WTC11 (cell line): ENCODE measurements at regions not wholly inside any gene's neighbourhood (a gene's known extent, or its start where the extent isn't known, plus 50 kb on each side); places are given as distances from the start of the nearest gene placed in this dataset.

Experiments
- ATAC-seq: fragments of 200-7000 bp; cut with Tn5 transposase; 2 replicates; pipeline ENCODE4 v1.10.0; 2021; ENCODE audit warnings: mild to moderate bottlenecking, moderate library complexity
- CTCF ChIA-PET: fragments of 300-600 bp; sonication (Branson Sonifier 250); formaldehyde crosslinking; loops from one replicate; lab custom pipeline; 2021; ENCODE audit warnings: antibody characterized with exemption; lab: Charles Lee
- POLR2A ChIA-PET: fragments of 350-600 bp; sonication (Branson Sonifier 250); formaldehyde crosslinking; loops from one replicate; lab custom pipeline; 2021; ENCODE audit warnings: antibody characterized with exemption; lab: Charles Lee
- DNase-seq: peaks from one replicate; pipeline ENCODE4 v3.0.0; 2021; ENCODE audit warnings: low spot score
- H3K27ac Mint-ChIP-seq: 2 replicates; pipeline ENCODE4 v1.8.0; 2021; ENCODE audit warnings: mixed read lengths
- H3K27me3 Mint-ChIP-seq: 2 replicates; pipeline ENCODE4 v1.8.0; 2021; ENCODE audit warnings: low read depth, mild to moderate bottlenecking, moderate library complexity, mixed read lengths
- H3K36me3 Mint-ChIP-seq: 2 replicates; pipeline ENCODE4 v1.8.0; 2021; ENCODE audit warnings: mixed read lengths
- H3K4me1 Mint-ChIP-seq: 2 replicates; pipeline ENCODE4 v1.8.0; 2022; ENCODE audit warnings: mixed read lengths
- H3K4me3 Mint-ChIP-seq: 2 replicates; pipeline ENCODE4 v1.8.0; 2021; ENCODE audit warnings: mild to moderate bottlenecking, moderate library complexity, mixed read lengths
- H3K9me3 Mint-ChIP-seq: 2 replicates; pipeline ENCODE4 v1.8.0; 2021; ENCODE audit warnings: mixed read lengths
- ATF3 ChIP-seq: sonication (generic); formaldehyde crosslinking; conservative IDR thresholded peaks from 2 replicates; pipeline ENCODE4 v1.8.1; 2022; ENCODE audit warnings: mild to moderate bottlenecking, missing genetic modification reagents
- ATF6 ChIP-seq: sonication (generic); formaldehyde crosslinking; IDR thresholded peaks from 2 replicates; pipeline ENCODE4 v1.8.1; 2023; ENCODE audit warnings: mild to moderate bottlenecking, missing genetic modification reagents
- CTCF ChIP-seq: fragments of 200-600 bp; IDR thresholded peaks from 2 replicates; pipeline ENCODE4 v1.8.0; 2022; ENCODE audit warnings: antibody characterized with exemption
- E2F4 ChIP-seq: sonication (generic); formaldehyde crosslinking; IDR thresholded peaks from 2 replicates; pipeline ENCODE4 v1.8.1; 2022; ENCODE audit warnings: low read depth, mild to moderate bottlenecking, moderate library complexity, missing genetic modification reagents, borderline replicate concordance
- ERG ChIP-seq: fragments of 250-450 bp; sonication (Bioruptor Pico); IDR thresholded peaks from 2 replicates; pipeline ENCODE4 v1.8.0; 2021; ENCODE audit warnings: mild to moderate bottlenecking
- FOXJ3 ChIP-seq: sonication (generic); formaldehyde crosslinking; IDR thresholded peaks from 2 replicates; pipeline ENCODE4 v1.9.0; 2021; ENCODE audit warnings: missing genetic modification reagents, mild to moderate bottlenecking, borderline replicate concordance
- GTF2I ChIP-seq: fragments of 250-450 bp; sonication (Bioruptor Pico); conservative IDR thresholded peaks from 2 replicates; pipeline ENCODE4 v1.4.0; 2021; ENCODE audit warnings: mild to moderate bottlenecking
- HMGXB4 ChIP-seq: sonication (generic); formaldehyde crosslinking; IDR thresholded peaks from 2 replicates; pipeline ENCODE4 v1.8.1; 2023; ENCODE audit warnings: mild to moderate bottlenecking, moderate library complexity, missing genetic modification reagents
- JAZF1 ChIP-seq: fragments of 250-450 bp; sonication (Bioruptor Pico); IDR thresholded peaks from 2 replicates; pipeline ENCODE4 v1.9.0; 2021; ENCODE audit warnings: moderate library complexity, mild to moderate bottlenecking, inconsistent platforms
- MXD4 ChIP-seq: fragments of 250-450 bp; sonication (Bioruptor Pico); IDR thresholded peaks from 2 replicates; pipeline ENCODE4 v1.8.0; 2021; ENCODE audit warnings: mild to moderate bottlenecking, moderate library complexity, borderline replicate concordance
- MYBL2 ChIP-seq: sonication (generic); formaldehyde crosslinking; IDR thresholded peaks from 2 replicates; pipeline ENCODE4 v1.8.1; 2023; ENCODE audit warnings: mild to moderate bottlenecking, moderate library complexity, missing genetic modification reagents
- NFE2L1 ChIP-seq: sonication (generic); formaldehyde crosslinking; IDR thresholded peaks from 2 replicates; pipeline ENCODE4 v1.8.1; 2023; ENCODE audit warnings: missing genetic modification reagents
- OVOL2 ChIP-seq: fragments of 250-450 bp; sonication (Bioruptor Pico); IDR thresholded peaks from 2 replicates; pipeline ENCODE4 v1.9.0; 2021; ENCODE audit warnings: mild to moderate bottlenecking, borderline replicate concordance
- SP1 ChIP-seq: sonication (generic); formaldehyde crosslinking; conservative IDR thresholded peaks from 2 replicates; pipeline ENCODE4 v1.8.1; 2022; ENCODE audit warnings: missing genetic modification reagents
- TCF7 ChIP-seq: sonication (generic); formaldehyde crosslinking; IDR thresholded peaks from 2 replicates; pipeline ENCODE4 v1.8.0; 2022; ENCODE audit warnings: mild to moderate bottlenecking, low read depth, missing genetic modification reagents, moderate library complexity
- TEAD1 ChIP-seq: sonication (generic); formaldehyde crosslinking; IDR thresholded peaks from 2 replicates; pipeline ENCODE4 v1.8.0; 2022; ENCODE audit warnings: mild to moderate bottlenecking, missing genetic modification reagents
- TEAD4 ChIP-seq: sonication (generic); formaldehyde crosslinking; IDR thresholded peaks from 2 replicates; pipeline ENCODE4 v1.8.0; 2022; ENCODE audit warnings: mild to moderate bottlenecking, missing genetic modification reagents
- ZBTB21 ChIP-seq: sonication (generic); formaldehyde crosslinking; IDR thresholded peaks from 2 replicates; pipeline ENCODE4 v1.8.1; 2023; ENCODE audit warnings: mild to moderate bottlenecking, missing genetic modification reagents, borderline replicate concordance
- ZNF138 ChIP-seq: sonication (generic); formaldehyde crosslinking; conservative IDR thresholded peaks from 2 replicates; pipeline ENCODE4 v1.8.1; 2022; ENCODE audit warnings: mild to moderate bottlenecking, moderate library complexity, missing genetic modification reagents
- ZNF317 ChIP-seq: sonication (generic); formaldehyde crosslinking; IDR thresholded peaks from 2 replicates; pipeline ENCODE4 v1.8.1; 2023; ENCODE audit warnings: low read depth, mild to moderate bottlenecking, moderate library complexity, missing genetic modification reagents, borderline replicate concordance
- ZNF396 ChIP-seq: fragments of 250-450 bp; sonication (Bioruptor Pico); IDR thresholded peaks from 2 replicates; pipeline ENCODE4 v1.8.0; 2021; ENCODE audit warnings: mild to moderate bottlenecking, moderate library complexity, borderline replicate concordance
- ZNF416 ChIP-seq: fragments of 250-450 bp; sonication (Bioruptor Pico); IDR thresholded peaks from 2 replicates; pipeline ENCODE4 v1.9.0; 2021; ENCODE audit warnings: mild to moderate bottlenecking, inconsistent platforms

GRCh38 chr2:145739681-145740080, 1219.8 kb upstream of the ZEB2 start:
- no peaks in the 10 kb centered on the region for H3K9me3 Mint-ChIP-seq
- no peak for ATAC-seq
- CTCF ChIA-PET = no interaction called here
- H3K4me3 Mint-ChIP-seq = no peak overlapping the region
- POLR2A ChIA-PET = no interaction called here
- no peak for DNase-seq
- peaks cover 12% of the 10 kb centered on the region for H3K4me1 Mint-ChIP-seq
- no peak overlapping the region for H3K27ac Mint-ChIP-seq
- TF ChIP-seq TEAD4 (CRISPR knock-in tag) = no peak
- no peak for TF ChIP-seq SP1 (CRISPR knock-in tag)
- TF ChIP-seq TEAD1 (CRISPR knock-in tag) = no peak
- no peak for TF ChIP-seq ZNF138 (CRISPR knock-in tag)
- no peak for TF ChIP-seq JAZF1 (CRISPR knock-in tag)
- no peak for TF ChIP-seq ZBTB21
- no peak for TF ChIP-seq NFE2L1
- TF ChIP-seq ATF6 (CRISPR knock-in tag) = no peak
- H3K27me3 Mint-ChIP-seq = no peaks in the 10 kb centered on the region
- H3K36me3 Mint-ChIP-seq = no peaks in the 10 kb centered on the region

GRCh38 chr2:145736871-145737270, 1217.0 kb upstream of the ZEB2 start:
- CTCF ChIA-PET = interaction anchor here (1.7 kb wide), 1 partner anchor 16 kb away, joined by 4 read pairs; no protein-coding TSS in a partner anchor
- DNase-seq (no peak), ATAC-seq (no peak)
- Mint-ChIP-seq H3K27me3 (no peaks in the 10 kb centered on the region), H3K4me3 (no peak overlapping the region), H3K4me1 (peaks cover 8% of the 10 kb centered on the region), H3K36me3 (no peaks in the 10 kb centered on the region), H3K9me3 (no peaks in the 10 kb centered on the region), H3K27ac (no peak overlapping the region)
- POLR2A ChIA-PET = no interaction called here
- no peak for TF ChIP-seq MXD4 (CRISPR knock-in tag)
- TF ChIP-seq E2F4 (CRISPR knock-in tag) = no peak
- TF ChIP-seq FOXJ3 (CRISPR knock-in tag) = no peak
- TF ChIP-seq TEAD4 (CRISPR knock-in tag) = no peak
- no peak for TF ChIP-seq HMGXB4 (CRISPR knock-in tag)
- TF ChIP-seq ATF3 (CRISPR knock-in tag) = no peak
- TF ChIP-seq OVOL2 = no peak
- no peak for TF ChIP-seq TEAD1 (CRISPR knock-in tag)
- no peak for TF ChIP-seq SP1 (CRISPR knock-in tag)
- TF ChIP-seq ZNF317 = no peak
- no peak for TF ChIP-seq ZNF416 (CRISPR knock-in tag)
- no peak for TF ChIP-seq GTF2I (CRISPR knock-in tag)
- no peak for TF ChIP-seq MYBL2 (CRISPR knock-in tag)
- no peak for TF ChIP-seq ZNF396
- no peak for TF ChIP-seq CTCF
- no peak for TF ChIP-seq ERG (CRISPR knock-in tag)
- TF ChIP-seq TCF7 (CRISPR knock-in tag) = no peak
